ENCODE measurements at regions not wholly inside any gene's neighbourhood (a gene's known extent, or its start where the extent isn't known, plus 50 kb on each side); places are given as distances from the start of the nearest gene placed in this dataset.
"Not testable (repeated sequence)": the region's sequence is repeated elsewhere in the genome, so short reads cannot be mapped to it uniquely, and the experiment has no call there.

- DNase-seq (ENCODE audit: low read depth): no peak
- TF ChIP-seq CTCF (IDR thresholded peaks at IDR 0.05; ENCODE audit: low read length, missing control alignments): no peak
- H3K4me3 ChIP-seq (replicated peaks; ENCODE audit: low read depth, low read length): no peak overlapping the region
Measured at GRCh38 chr11:95638501-95638900, 151.1 kb downstream of the FAM76B start.

DNA sequence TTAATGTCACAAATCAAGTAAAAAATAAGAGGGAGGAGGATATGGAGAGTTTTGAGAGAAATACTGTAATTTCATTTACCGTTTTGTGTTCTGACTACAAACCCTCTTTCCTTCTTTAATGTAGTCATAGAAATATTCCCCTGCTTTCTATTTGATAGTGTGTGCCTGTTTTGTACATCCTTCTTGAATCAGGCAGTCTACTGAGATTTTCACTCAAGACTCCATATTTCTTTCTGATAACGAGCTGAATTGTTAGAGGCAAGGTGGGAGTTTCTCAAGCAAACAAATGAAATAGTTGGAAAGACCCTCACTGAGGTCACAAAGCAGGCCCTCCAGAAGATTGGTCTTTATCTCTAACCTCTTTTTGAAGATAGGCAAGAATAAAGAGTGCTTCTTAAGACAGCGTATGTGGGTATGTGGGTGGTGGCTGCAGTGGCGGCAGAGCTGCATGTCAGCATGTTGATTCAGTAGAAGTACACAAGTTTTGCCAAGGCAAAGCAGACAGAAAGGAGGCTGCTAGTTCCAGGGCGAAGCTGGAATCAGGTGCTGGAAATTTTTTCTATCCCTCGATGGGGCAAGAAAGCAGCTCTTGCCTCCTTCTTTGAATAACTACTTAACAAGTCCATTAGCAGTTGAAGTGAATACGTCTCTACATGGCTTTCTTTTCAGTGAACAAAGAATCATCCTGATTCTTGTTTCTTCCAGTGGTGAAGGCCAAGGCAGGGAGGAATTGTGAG, 164.2 kb downstream of the FAM76B start:
- no peak for DNase-seq (ENCODE audit: low read depth)
- TF ChIP-seq CTCF (IDR thresholded peaks at IDR 0.05; ENCODE audit: low read length, missing control alignments): no peak

GRCh38 chr11:95616256-95616804, 173.3 kb downstream of the FAM76B start:
- TF ChIP-seq CTCF (IDR thresholded peaks at IDR 0.05; ENCODE audit: low read length, missing control alignments): no peak
- DNase-seq (ENCODE audit: low read depth): no peak
- H3K4me3 ChIP-seq (replicated peaks; ENCODE audit: low read depth, low read length): no peak overlapping the region

More for the DNA sequence above, 164.2 kb downstream of the FAM76B start:
- no peak overlapping the region for H3K4me3 ChIP-seq (replicated peaks; ENCODE audit: low read depth, low read length)

GRCh38 chr11:95611827-95612226, 177.8 kb downstream of the FAM76B start:
- no peak overlapping the region for H3K4me3 ChIP-seq (replicated peaks; ENCODE audit: low read depth, low read length)
- TF ChIP-seq CTCF (IDR thresholded peaks at IDR 0.05; ENCODE audit: low read length, missing control alignments): no peak
- no peak for DNase-seq (ENCODE audit: low read depth)

GRCh38 chr11:95610185-95610584, 179.4 kb downstream of the FAM76B start:
- H3K4me3 ChIP-seq (replicated peaks; ENCODE audit: low read depth, low read length); DNase-seq (ENCODE audit: low read depth): not testable (repeated sequence)

DNA sequence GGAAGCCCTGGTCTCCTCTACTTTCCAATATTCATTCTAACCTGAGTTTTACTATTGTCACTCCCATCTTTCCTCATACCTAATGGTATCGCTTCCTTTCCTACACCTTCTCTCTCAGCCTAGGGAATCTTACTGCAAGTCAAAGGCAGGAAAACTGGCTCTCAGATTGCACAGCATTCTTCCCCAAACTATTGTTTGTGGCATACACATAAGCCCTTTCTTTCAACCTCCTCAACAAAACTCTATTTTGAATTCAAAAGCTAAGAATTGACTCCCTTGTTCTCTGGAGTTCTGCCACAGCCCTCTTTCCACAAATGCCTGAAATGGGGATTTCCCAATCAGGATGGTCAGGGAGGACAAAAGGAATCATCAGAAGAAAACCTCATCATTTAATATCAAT, 181.5 kb downstream of the FAM76B start:
- no peak for DNase-seq (ENCODE audit: low read depth)
- TF ChIP-seq CTCF (IDR thresholded peaks at IDR 0.05; ENCODE audit: low read length, missing control alignments): no peak
- H3K4me3 ChIP-seq (replicated peaks; ENCODE audit: low read depth, low read length): no peak overlapping the region

DNA sequence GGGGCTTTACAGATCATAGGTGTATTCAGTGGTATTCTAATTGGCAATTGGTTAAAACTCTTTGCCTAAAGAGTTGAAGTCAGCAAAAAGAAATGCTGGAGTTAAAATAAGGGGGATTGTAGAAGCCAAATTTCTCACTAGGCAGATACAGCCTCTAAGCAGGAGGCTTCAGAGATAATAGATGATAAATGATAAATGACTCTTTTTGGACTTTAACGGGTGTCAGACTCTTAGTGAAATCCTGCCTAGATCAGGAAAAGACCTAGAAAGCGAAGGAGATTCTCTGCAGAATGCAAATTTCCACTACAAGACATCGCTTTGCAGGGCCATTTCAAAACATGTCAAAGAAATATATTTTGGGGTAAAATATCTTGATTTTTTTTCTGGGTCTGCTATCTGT, 182.8 kb downstream of the FAM76B start:
- no peak overlapping the region for H3K4me3 ChIP-seq (replicated peaks; ENCODE audit: low read depth, low read length)
- no peak for DNase-seq (ENCODE audit: low read depth)
- no peak for TF ChIP-seq CTCF (IDR thresholded peaks at IDR 0.05; ENCODE audit: low read length, missing control alignments)

Measured in fibroblast of pulmonary artery (primary cell).